GM18511 (cell line): ENCODE measurements at regions not wholly inside any gene's neighbourhood (a gene's known extent, or its start where the extent isn't known, plus 50 kb on each side); places are given as distances from the start of the nearest gene placed in this dataset.

Experiments used
- ATAC-seq: cut with Tn5 transposase; IDR thresholded peaks from one replicate; pipeline ENCODE4 v1.9.1; 2021; ENCODE audit warnings: mild to moderate bottlenecking, moderate library complexity; ENCODE audit not compliant: unreplicated experiment

DNA sequence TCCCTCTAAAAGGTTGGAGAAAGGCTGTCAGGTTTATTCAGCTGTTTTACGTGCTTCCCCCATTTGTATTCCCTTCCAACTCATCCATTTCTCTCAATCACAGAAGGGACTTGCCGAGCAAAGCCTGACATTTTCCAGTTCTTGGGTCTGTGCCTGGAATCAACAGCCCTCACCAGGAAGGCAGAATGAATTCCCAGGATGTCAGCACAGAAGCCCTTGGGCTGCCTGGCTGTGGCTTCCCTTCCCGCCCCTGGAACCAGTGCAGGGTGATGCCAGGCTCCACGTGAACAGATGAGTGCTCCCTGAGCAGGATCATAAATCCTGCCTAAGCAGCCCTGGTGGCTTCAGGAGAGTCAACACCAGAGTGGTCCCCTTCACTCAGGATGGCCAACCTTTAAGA, 86.1 kb upstream of the CD83 start:
- ATAC-seq = no peak

DNA sequence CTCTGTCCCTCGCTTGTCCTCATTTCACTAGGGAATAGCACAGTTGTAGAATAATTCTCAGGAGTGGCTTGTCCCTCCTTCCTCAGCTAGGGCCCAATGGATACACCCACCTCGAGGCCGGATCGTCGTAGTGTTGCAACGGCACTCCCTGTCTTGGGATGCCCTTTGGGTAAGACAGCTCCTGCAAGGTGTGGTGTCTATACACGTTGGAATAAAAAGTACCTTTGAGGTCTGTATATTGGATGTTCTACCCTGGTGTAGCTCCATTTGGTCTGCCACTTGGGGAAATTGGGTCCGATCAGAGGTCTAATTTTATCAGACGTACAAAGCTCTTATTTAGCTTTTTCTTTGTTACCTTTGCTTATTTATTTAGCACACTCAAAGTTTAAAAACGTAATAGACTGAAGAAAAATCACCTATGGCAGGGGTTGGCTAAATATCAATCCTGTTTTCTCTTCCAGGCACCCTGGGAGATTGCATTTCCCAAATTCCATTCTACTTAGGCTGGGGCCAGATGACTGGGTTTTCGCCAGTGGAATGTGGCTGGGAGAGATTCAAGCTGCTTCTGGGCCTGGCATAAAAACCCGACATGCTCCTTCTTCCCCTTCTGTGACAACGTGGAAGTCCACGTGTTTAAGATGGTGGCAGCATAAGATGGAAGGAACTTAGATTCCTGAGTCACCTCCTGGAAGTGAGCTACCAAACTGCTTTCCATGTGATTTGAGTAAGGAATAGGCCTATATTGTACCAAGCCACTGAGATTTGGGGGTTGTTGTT, 82.3 kb upstream of the CD83 start:
- no peak for ATAC-seq

DNA sequence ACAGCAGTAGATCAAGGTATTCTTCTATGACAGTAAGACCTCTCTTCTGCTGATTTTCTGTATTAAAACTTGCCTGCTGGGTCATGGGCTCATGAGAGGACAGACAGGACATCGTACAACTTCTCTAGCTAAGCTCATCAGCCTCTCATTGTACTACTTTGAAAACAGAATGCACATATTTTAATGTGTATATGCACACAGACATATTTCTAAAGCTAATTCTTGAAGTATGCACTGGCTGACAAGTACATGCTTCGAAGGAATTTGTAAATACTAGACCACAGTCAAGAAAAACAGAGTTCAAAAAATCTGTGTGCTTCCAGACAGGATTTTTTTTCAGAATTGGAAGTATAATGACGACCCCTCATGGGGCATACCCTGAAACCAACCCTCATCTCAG, 81.7 kb upstream of the CD83 start:
- ATAC-seq = no peak

DNA sequence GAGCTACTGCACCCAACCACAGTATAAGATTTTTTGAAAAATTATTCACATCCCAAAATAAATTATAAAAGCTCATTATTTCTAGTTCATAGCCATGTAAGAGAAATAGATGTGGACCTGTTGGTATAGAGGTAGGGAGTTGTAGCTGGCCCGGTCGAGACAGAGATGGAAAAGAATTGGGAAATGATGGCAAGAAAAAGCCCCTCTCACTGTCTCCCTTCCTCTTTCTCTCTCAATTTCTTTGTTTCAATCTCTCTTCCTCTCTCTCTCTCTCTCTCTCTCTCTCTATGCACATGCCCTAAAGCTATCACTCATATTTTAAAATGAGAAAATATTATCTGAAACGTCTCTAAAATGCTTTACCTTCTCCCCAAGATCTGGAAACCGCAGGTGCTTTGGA, 80.7 kb upstream of the CD83 start:
- no peak for ATAC-seq

DNA sequence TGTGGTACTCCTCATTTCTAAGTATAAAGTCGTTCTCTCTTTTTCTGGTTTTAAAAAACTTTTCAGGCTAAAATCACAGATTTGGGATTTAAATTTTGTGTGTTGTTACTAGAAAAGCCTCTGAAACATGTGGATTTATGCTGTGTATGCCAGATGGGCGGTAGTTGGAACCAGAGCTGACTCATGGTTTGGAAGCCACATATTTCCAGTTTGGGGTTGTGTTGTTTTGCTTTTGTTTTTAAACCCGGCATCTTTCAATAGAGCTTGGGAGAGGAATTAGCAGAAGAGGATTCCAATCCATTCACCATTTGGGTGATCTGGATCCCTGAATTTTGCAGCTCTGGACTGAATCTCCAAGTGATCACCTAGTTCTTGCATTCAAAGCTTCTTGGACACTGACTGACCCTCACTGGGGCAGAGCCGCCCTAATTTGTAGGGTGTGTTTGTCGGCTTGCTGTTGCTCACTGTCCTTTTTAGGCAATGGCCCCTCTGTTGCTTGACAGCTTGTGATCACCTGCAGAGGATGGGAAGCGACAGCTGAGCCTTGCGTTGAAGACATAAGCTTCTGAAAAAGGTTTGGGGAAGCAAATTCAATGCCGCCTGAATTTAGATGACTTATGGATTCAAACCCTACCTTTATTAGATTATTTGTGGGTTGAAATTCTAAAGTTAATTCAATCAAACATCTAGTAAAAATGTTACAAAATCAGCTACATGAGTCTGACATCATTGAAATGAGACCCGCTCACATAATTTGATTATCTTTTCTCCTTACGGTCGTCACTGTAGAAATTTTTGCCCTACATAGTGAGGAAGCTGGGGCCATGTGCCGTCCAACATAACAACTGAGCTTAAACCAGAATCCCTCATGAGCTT, 79.9 kb upstream of the CD83 start:
- ATAC-seq = no peak

DNA sequence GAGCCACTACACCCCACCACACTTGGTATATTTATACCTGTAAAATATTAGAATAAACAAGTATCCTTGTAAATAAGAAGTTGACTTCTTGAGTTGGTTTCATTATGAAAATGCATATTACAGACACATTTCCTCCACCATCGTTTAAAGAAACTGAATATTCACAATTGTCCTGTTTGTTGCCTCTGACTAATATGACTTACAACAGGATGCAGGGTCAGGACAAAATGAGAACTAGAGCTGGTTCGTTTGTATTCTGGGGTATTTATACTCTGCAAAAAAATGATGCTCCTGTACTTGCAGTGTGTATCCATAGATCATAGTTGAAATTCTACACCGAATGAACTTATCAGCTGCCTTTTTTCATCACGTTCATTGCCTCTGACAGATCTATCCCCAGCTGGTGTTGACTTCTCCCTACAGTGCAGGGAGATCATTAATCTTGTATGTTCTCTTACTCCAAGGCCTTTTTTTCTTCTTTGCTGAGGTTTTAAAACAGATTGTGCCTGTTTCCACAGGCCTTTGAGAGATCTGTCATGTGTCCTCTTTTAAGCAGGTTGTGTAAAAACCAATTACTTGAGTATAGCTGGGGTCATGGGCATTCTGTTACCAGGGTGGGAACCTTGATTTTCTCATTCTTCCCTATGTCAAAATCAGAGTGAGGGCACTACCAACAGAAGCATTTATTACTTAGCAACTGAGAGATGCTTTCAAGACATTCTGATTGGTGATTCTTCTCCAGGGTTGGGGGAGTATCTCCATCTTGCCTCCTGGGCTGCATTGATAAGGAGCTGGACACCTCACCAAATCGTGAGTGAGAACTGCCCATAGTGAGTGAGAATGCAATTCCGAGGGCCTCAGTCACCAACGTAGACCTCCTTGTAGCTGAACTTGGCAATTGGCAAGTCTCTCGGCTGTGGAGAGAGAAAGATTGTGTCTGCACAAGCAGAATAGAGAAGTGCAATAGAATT, 78.8 kb upstream of the CD83 start:
- no peak for ATAC-seq

DNA sequence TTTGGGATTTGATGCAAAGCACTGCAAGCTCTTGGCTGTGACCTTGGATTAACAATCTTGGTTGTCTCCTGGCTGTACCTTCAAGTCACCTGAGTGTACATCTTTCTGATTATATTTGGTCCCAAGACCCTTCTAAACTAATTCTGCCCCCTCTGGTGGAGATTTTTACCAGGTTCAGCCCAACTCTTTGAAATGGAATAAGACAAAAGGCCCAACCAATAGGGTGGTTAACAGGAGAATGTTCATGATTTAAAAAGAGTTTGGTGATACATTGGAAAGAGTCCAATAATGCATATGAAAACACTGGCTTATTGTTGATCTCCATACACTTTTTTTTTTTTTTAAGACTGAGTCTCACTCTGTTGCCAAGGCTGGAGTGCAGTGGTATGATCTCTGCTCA, 77.5 kb upstream of the CD83 start:
- no peak for ATAC-seq

DNA sequence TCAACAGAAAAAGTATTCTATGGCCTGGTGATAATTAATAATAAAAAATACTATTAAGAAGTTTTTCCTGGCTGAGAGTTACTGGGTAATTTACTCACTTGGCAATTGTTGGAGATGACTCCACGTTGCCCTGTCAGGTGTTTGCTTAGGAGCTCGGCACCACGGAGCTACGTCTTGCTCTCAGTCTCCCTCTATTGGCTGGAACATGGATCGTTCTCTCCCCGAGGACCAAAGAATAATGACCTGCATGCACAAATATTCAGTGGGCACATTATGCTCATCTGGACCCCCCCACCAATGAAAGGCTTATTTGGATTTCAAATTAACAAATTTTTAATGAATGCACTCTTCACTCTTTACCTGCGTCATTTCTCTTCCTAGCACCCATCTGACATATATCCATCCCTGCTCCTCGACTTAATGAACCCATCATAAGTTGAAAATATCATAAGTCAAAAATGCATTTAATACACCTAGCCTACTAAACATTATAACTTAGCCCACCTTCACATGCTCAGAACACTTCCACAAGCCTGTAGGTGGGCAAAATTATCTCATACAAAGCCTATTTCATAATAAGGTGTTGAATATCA, 71.0 kb upstream of the CD83 start:
- ATAC-seq = no peak

DNA sequence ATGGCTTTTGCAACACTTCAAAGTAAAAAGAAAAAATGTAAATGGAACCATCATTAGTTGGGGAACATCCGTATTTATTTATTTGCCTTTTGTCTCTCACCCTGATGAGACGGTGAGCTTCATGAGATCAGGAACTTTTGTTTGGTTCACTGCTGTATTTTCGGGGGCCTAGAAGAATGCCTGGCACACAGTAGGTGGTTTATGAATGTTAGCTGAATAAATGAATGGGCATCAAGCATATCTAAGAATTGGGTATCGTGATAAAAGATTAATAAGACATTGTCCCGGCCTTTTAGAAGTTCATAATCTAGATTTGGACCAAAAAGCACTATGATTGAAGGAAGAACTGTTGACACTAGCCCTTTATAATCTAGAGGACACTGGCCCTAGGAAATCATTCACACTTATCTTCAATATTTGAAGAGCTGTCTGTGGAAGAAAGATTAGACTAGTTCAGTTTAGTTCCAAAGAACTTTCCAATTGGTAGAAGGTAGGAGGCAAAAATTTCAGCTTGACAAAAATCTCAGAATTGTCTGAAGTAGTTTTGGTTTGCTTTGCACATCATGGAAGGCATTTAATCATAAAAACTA, 70.3 kb upstream of the CD83 start:
- no peak for ATAC-seq

DNA sequence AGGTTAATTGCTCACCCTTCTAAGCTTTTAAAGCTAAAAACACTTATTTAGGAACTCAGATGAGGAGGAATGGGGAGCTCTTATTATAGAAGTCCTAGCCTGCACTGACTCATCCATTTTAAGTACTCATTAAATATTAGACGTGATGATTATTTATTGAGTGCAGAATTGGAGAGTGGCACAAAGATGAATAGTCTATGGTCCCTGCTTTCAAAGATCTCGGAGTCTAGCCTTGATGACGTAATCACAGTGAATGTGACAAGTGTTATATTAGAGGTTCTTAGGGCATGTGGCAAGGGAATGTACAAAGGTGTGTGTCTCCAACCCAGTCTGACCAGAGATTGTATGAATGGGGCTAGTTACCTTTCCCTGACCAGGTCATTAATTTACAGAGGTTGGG, 68.7 kb upstream of the CD83 start:
- ATAC-seq = no peak

DNA sequence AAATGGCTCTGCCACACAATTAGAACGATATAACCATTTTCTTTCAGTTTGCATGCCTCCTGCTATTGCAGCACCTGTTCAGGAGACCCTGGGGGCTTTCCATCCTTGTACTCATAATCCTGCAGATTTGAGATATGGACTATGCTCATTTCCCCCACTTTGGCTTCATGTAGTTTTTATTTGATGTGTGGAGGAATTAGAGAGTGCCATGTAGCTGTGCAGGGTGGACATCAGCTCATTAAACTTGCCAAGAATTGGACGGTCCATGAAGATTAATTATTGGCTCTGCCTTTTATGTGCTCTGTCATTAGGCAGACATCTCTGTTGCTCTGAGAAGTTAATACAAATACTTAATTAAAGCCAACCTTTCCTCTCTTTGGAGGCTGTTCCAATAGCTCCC, 66.2 kb upstream of the CD83 start:
- ATAC-seq = no peak

DNA sequence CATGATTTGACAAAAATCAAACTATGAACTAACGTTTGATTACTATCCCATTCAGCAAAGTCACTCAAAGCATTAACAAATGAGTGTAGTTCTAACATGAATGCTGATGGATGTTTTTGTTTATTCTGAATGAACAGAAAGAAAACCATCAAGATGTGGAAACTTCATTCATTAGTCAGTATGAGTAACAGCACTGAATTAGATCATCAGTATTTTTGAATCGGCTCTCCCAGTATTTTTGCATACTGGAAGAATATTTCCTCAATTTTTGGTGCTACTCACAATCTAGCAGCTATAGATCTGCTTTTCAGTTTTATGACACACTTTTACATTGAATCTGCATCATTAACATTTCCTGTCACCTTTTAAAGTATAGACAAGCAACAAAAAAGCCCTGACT, 63.8 kb upstream of the CD83 start:
- ATAC-seq = no peak

DNA sequence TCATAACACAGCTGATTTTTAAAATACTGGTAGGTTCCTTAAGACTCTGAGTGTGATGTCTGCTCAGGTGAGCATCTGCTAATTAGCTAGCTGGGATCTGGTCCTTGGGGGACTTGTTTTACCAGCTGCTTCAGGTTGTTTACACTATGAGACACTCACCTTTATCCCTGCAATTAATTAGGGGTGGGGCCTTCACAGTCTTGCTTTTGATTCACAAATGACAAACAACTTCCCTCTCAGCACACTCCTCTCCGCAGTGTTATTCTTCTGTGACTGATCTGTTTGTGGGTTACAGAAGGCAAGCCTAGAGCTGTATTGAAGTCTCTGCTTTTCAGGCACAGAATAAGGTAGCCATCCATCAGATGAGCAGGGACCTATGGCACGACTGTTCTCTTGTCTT, 62.0 kb upstream of the CD83 start:
- no peak for ATAC-seq

DNA sequence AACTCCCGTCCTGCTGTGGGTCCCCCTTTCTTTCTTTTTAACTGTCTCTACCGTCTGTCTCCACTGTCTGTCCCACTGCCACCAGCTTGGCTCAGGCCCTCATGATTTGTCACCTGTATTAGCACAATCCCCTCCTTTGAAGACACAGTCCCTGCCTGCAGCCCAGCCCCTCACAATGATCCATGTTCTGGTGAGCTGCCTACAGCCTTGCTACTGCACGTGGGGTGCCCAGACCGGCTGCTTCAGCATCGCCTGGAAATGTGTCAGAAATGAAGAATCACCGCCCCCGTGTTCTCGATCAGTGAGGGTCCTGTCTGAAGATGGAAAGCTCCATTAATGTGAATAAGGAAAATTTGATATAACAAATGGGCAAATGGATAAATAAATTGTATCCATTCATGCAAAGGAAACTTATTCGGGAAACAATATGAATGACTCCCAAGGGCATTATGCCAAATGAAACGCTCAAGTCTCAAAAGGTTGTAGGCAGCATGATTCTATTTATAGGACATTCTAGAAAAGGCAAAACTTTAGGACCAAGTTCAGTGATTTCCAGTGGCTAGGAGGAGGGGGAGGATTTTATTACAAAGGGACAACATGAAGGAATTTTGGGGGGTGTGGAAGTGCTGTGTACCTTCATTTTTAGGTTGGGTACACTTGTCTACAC, 59.4 kb upstream of the CD83 start:
- ATAC-seq = no peak

DNA sequence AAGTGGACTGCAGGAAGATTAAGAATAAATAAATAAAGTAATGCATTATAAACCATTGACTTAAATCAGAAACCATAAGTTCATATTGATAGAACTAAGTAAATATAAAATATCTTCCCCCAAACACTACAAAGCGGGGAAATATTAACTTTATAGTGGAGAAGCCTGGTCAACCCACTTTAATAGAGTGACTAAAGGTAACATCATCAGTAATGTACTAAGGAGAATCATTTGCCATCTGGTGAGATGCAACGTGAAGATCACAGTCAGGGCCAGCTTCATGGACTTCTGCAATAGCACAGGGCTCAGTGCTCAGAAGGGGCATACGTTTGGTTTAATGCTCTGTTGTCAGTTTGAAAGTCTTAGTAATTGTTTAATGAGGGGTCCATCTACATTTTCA, 58.8 kb upstream of the CD83 start:
- ATAC-seq = no peak

DNA sequence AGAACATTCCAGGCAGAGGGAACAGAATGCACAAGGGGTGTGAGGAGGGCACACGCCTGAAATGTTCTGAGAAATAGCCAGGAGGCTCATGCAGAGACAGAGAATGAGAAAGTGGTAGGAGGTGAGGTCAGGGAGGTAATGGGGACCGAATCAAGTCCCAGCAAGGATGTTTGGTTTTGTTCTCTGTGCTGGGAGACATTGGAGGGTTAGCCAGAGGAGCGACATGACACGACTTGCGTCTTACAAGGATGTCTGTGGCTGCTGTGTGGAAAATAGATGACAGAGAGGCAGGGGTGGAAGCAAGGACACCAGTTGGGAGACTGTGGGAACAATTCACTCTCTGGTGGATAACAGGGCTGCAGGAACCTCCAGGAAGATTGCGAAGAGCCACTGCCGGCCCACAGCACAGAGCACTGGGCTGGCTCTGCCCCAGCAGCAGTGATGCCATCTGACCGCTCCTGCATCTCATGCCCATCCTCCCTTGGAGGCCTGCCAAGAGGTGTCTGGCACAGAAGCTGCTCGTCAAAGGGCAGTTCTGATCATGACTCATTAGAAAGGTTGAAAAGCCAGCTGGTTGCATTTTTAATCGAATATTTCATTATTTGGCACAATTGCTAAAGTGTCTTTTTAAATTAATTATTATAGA, 57.7 kb upstream of the CD83 start:
- ATAC-seq = no peak

DNA sequence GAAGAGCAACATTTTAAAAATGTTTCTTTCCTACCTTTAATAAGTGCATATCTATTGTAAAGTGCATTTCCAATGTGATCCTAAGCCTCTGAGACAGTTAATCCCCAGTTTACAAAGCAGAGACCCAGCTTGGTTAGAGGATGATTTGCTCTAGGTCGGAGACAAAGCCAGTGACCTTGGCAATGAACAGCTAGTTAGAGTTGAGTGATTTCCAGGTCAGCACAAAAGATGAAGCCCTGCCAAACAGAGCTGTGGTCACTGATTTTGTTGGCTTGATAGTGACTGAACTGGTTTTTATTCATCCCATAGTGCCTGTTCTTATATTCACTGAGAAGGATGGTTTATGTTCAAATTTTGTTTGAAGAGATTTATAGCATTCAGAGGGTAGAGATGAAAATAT, 56.6 kb upstream of the CD83 start:
- no peak for ATAC-seq

DNA sequence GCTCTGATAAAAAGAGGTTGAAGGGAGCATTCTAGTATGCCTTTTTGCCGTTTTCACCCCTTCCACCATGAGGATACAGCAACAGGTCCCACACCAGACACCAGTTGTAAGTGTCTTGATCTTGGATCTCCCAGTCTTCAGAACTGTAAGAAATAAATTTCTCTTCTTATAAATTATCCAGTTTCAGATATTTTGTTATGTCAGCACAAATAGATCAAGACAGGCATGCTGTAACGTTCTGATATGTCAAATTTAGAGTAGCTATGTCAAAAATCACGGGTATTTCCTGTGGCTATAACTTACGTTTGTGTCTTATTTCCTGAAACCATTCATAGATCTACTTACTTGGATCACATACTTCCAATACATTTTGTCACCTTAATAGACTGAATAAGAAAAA, 55.9 kb upstream of the CD83 start:
- no peak for ATAC-seq

DNA sequence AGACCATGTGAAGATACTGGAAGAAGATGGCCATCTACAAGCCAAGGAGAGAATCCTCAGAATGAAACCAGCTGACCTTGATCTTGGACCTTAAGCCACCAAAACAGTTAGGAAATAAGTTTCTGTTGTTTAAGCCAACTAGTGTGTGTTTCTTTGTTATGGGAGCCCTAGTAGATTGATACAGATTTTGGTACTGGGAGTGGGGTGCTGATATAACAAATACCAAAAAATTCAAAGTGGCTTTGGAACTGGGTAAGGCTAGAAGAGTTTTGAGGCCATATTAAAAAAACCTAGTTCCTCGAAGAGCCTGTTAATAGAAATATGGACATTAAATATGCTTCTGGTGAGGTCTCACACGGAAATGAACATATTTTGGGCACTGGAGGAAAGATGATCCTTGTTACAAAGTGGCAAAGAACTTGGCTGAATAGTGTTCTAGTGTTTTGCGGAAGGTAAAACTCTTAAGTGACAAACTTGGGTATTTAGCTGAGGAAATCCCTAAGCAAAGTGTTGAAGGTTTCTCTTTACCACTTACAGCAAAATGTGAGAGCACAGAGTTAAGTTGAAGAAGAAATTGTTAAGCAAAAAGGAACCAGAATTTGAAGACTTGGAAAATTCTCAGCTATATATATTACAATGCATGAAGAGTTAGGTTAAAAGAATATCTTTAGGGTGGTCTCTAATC, 55.1 kb upstream of the CD83 start:
- ATAC-seq = no peak
